SK-N-SH (cell line): ENCODE measurements at regions not wholly inside any gene's neighbourhood (a gene's known extent, or its start where the extent isn't known, plus 50 kb on each side); places are given as distances from the start of the nearest gene placed in this dataset.

ENCODE experiments used
- CTCF ChIA-PET: fragments of 300-600, 350-600 bp; formaldehyde crosslinking; extraction: SDS; loops from one replicate; lab custom pipeline; 2021; lab: Yijun Ruan, JAX
- POLR2A ChIA-PET: fragments of 350-600 bp; sonication (Branson Sonifier 250); formaldehyde crosslinking; extraction: SDS; loops from one replicate; lab custom pipeline; 2020; ENCODE audit warnings: antibody characterized with exemption, inconsistent platforms; lab: Yijun Ruan, JAX
- DNase-seq: peaks from one replicate; pipeline ENCODE4 v3.0.0; 2012
- H2AFZ ChIP-seq: fragments of 200-600 bp; sonication (generic); 2 replicates; pipeline ENCODE4 v1.8.1; 2016; ENCODE audit warnings: antibody characterized with exemption, mild to moderate bottlenecking, low read depth
- H3F3A ChIP-seq: fragments of 200-600 bp; sonication (generic); replicated peaks from 2 replicates; pipeline ENCODE3; 2016; ENCODE audit warnings: antibody characterized with exemption, mild to moderate bottlenecking; ENCODE audit not compliant: insufficient read depth
- H3K27ac ChIP-seq, 2 experiments: fragments of 200-500 bp in 1 of 2; fragments of 200-600 bp in 1 of 2; sonication (Bioruptor generic) in 1 of 2; sonication (generic), shearing (Covaris generic) in 1 of 2; 2 replicates each; pipeline versions ENCODE4 v1.5.1 to v1.6.1; 2014 to 2016; ENCODE audit warnings: low read depth in 2 of 2, inconsistent platforms in 1 of 2, low read length in 1 of 2, mild to moderate bottlenecking in 1 of 2, mixed read lengths in 1 of 2
- H3K27me3 ChIP-seq: fragments of 200-600 bp; sonication (generic), shearing (Covaris generic); 2 replicates; pipeline ENCODE4 v1.6.1; 2016; ENCODE audit warnings: mixed run types; ENCODE audit not compliant: insufficient read depth
- H3K36me3 ChIP-seq, 2 experiments: fragments of 200-500 bp in 1 of 2; fragments of 200-600 bp in 1 of 2; sonication (Bioruptor generic) in 1 of 2; sonication (generic) in 1 of 2; replicated peaks in 1 of 2; 2 replicates each; pipeline versions ENCODE3 to v1.5.1; 2014 to 2016; ENCODE audit warnings: low read length in 1 of 2, mild to moderate bottlenecking in 1 of 2; ENCODE audit not compliant: insufficient read depth in 2 of 2, control insufficient read depth in 1 of 2
- H3K4me1 ChIP-seq, 2 experiments: fragments of 200-500 bp in 1 of 2; fragments of 200-600 bp in 1 of 2; sonication (Bioruptor generic) in 1 of 2; sonication (generic), shearing (Covaris generic) in 1 of 2; 2 replicates each; pipeline versions ENCODE4 v1.5.1 to v1.6.1; 2014 to 2016; ENCODE audit warnings: low read depth in 1 of 2, low read length in 1 of 2, mixed run types in 1 of 2; ENCODE audit not compliant: insufficient read depth in 2 of 2, control insufficient read depth in 1 of 2
- H3K4me2 ChIP-seq: fragments of 200-600 bp; sonication (generic), shearing (Covaris generic); 2 replicates; pipeline ENCODE4 v1.6.1; 2017; ENCODE audit warnings: mixed run types
- H3K4me3 ChIP-seq, 2 experiments: fragments of 200-500 bp in 1 of 2; fragments of 200-600 bp in 1 of 2; sonication (Bioruptor generic) in 1 of 2; sonication (generic), shearing (Covaris generic) in 1 of 2; 2 replicates each; pipeline versions ENCODE4 v1.5.1 to v1.8.1; 2014 to 2016; ENCODE audit warnings: low read depth in 2 of 2, inconsistent platforms in 1 of 2, low read length in 1 of 2, mild to moderate bottlenecking in 1 of 2, mixed read lengths in 1 of 2, moderate library complexity in 1 of 2
- H3K79me2 ChIP-seq: fragments of 200-600 bp; sonication (generic); 2 replicates; pipeline ENCODE4 v1.8.1; 2017; ENCODE audit warnings: mild to moderate bottlenecking; ENCODE audit not compliant: insufficient read depth
- H3K9ac ChIP-seq: fragments of 200-600 bp; sonication (generic); 2 replicates; pipeline ENCODE4 v1.6.1; 2017; ENCODE audit warnings: mixed run types
- H3K9me2 ChIP-seq: fragments of 200-600 bp; sonication (generic); 2 replicates; pipeline ENCODE4 v1.6.1; 2017; ENCODE audit warnings: mixed run types
- H3K9me3 ChIP-seq: fragments of 200-600 bp; sonication (generic); 2 replicates; pipeline ENCODE4 v1.6.1; 2017; ENCODE audit warnings: mixed run types, mild to moderate bottlenecking, moderate library complexity
- H4K20me1 ChIP-seq: fragments of 200-600 bp; sonication (generic); 2 replicates; pipeline ENCODE4 v1.6.1; 2017; ENCODE audit warnings: mild to moderate bottlenecking, mixed run types; ENCODE audit not compliant: insufficient read depth
- CHD2 ChIP-seq: fragments of 150-350 bp; IDR thresholded peaks from 2 replicates; pipeline ENCODE4 v1.6.1; 2018; ENCODE audit warnings: low read length; ENCODE audit not compliant: partially characterized antibody
- ELF1 ChIP-seq: IDR thresholded peaks from 2 replicates; pipeline ENCODE4 v1.4.0; 2012
- EP300 ChIP-seq, 2 experiments: IDR thresholded peaks; 2 replicates each; pipeline versions ENCODE4 v1.4.0 to v1.6.1; 2012; ENCODE audit warnings: borderline replicate concordance in 1 of 2, low read depth in 1 of 2, low read length in 1 of 2
- GABPA ChIP-seq: IDR thresholded peaks from 2 replicates; pipeline ENCODE4 v1.4.0; 2012; ENCODE audit warnings: low read depth, mild to moderate bottlenecking
- JUND ChIP-seq: IDR thresholded peaks from 2 replicates; pipeline ENCODE4 v1.4.0; 2012
- MXI1 ChIP-seq: IDR thresholded peaks from 2 replicates; pipeline ENCODE4 v1.6.1; 2012; ENCODE audit warnings: mild to moderate bottlenecking, low read depth, low read length, improper control_type of control experiment
- NRF1 ChIP-seq: IDR thresholded peaks from 2 replicates; pipeline ENCODE4 v1.6.1; 2012; ENCODE audit warnings: low read depth, mild to moderate bottlenecking, low read length
- PBX3 ChIP-seq: IDR thresholded peaks from 2 replicates; pipeline ENCODE4; 2012
- RAD21 ChIP-seq: IDR thresholded peaks from 2 replicates; pipeline ENCODE4 v1.6.1; 2012; ENCODE audit warnings: mild to moderate bottlenecking, low read length
- RCOR1 ChIP-seq: fragments of 150-350 bp; IDR thresholded peaks from 2 replicates; pipeline ENCODE4 v1.6.1; 2017; ENCODE audit warnings: antibody characterized with exemption, low read length
- REST ChIP-seq: IDR thresholded peaks from 2 replicates; pipeline ENCODE4 v1.6.1; 2012; ENCODE audit warnings: mild to moderate bottlenecking, low read depth, low read length, moderate library complexity
- RFX5 ChIP-seq: IDR thresholded peaks from 2 replicates; pipeline ENCODE4 v1.6.1; 2012; ENCODE audit warnings: mild to moderate bottlenecking, improper control_type of control experiment, low read length
- RXRA ChIP-seq: IDR thresholded peaks from 2 replicates; pipeline ENCODE4 v1.4.0; 2012; ENCODE audit warnings: low read depth, mild to moderate bottlenecking, borderline replicate concordance
- SIN3A ChIP-seq: IDR thresholded peaks from 2 replicates; pipeline ENCODE4 v1.6.1; 2012; ENCODE audit warnings: low read depth, mild to moderate bottlenecking, low read length, moderate library complexity, borderline replicate concordance
- SMC3 ChIP-seq: IDR thresholded peaks from 2 replicates; pipeline ENCODE4 v1.6.1; 2012; ENCODE audit warnings: low read depth, low read length, improper control_type of control experiment
- TAF1 ChIP-seq: IDR thresholded peaks from 2 replicates; pipeline ENCODE4 v1.6.1; 2012; ENCODE audit warnings: low read depth, mild to moderate bottlenecking, low read length, moderate library complexity, borderline replicate concordance
- ZBTB33 ChIP-seq: IDR thresholded peaks from 2 replicates; pipeline ENCODE4 v1.4.0; 2012; ENCODE audit warnings: low read depth, borderline replicate concordance
- WGBS: methylation state at CpG from one replicate; pipeline ENCODE4 v1.1.6; 2017; ENCODE audit warnings: low lambda C conversion rate; 5-methylcytosine and 5-hydroxymethylcytosine counted together
- TF ChIP-seq, protein P1 (sequence below): fragments of 150-350 bp; IDR thresholded peaks from 2 replicates; pipeline ENCODE4 v1.6.1; 2016; ENCODE audit warnings: mild to moderate bottlenecking, low read depth, low read length
- TF ChIP-seq, protein P2 (sequence below): fragments of 150-350 bp; IDR thresholded peaks from 2 replicates; pipeline ENCODE4 v1.6.1; 2017; ENCODE audit warnings: antibody characterized with exemption, low read length, low read depth, borderline replicate concordance
- TF ChIP-seq, protein P3 (sequence below): IDR thresholded peaks from 2 replicates; pipeline ENCODE4 v1.4.0; 2012; ENCODE audit warnings: low read depth, borderline replicate concordance

DNA sequence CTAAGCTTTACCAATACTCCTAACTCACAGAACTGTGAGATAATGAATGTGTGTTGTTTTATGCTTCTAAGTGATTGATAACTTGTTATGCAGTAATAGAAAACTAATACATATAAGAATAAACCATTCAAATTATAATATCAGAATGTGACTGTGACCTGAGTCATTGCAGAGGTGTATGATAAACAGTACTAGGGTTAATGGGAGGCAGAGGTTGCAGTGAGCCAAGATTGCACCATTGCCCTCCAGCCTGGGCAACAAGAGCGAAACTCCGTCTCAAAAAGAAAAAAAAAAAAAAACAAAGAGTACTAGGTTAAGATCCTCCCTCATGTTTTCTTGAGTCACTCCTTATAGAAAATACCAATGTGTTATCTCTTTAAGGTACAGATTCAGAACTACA, 950.3 kb downstream of the SORCS1 start:
- H3F3A ChIP-seq, result no peaks in the 10 kb centered on the region
- WGBS, result 44% methylated on average over 2 of the region's 2 CpGs
- no peaks in the 10 kb centered on the region for H3K9me3 ChIP-seq
- no peak for DNase-seq
- H3K4me2 ChIP-seq, result no peak overlapping the region
- ChIA-PET POLR2A (no interaction called here), CTCF (no interaction called here)
- H3K9me2 ChIP-seq, result no peaks in the 10 kb centered on the region
- no peaks in the 10 kb centered on the region for H3K4me1 ChIP-seq
- no peaks in the 10 kb centered on the region for H3K79me2 ChIP-seq
- no peak overlapping the region for H3K9ac ChIP-seq
- H3K4me3 ChIP-seq, result no peak overlapping the region
- no peak for TF ChIP-seq REST
- no peak for TF ChIP-seq RFX5
- no peak for TF ChIP-seq ZBTB33
- no peak for TF ChIP-seq SIN3A
- no peak for TF ChIP-seq NRF1
- TF ChIP-seq EP300 (IDR thresholded peaks at IDR 0.05; ENCODE audit: borderline replicate concordance in 1 of 2, low read depth in 1 of 2, low read length in 1 of 2), result no peak
- TF ChIP-seq, protein P1, sequence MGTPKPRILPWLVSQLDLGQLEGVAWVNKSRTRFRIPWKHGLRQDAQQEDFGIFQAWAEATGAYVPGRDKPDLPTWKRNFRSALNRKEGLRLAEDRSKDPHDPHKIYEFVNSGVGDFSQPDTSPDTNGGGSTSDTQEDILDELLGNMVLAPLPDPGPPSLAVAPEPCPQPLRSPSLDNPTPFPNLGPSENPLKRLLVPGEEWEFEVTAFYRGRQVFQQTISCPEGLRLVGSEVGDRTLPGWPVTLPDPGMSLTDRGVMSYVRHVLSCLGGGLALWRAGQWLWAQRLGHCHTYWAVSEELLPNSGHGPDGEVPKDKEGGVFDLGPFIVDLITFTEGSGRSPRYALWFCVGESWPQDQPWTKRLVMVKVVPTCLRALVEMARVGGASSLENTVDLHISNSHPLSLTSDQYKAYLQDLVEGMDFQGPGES, result no peak
- no peak for TF ChIP-seq ELF1
- TF ChIP-seq TAF1, result no peak
- no peak for TF ChIP-seq RXRA
- TF ChIP-seq RCOR1, result no peak
- H3K36me3 ChIP-seq, result no peaks in the 10 kb centered on the region
- H2AFZ ChIP-seq, result no peak overlapping the region
- no peaks in the 10 kb centered on the region for H3K27me3 ChIP-seq
- no peak overlapping the region for H3K27ac ChIP-seq
- no peaks in the 10 kb centered on the region for H4K20me1 ChIP-seq

GRCh38 chr10:106213493-106213892, 951.0 kb downstream of the SORCS1 start:
- CTCF ChIA-PET, result no interaction called here
- WGBS, result 25% methylated on average over 1 of the region's 1 CpG
- TF ChIP-seq ELF1 (no peak), SMC3 (no peak), GABPA (no peak), RAD21 (no peak), EP300 (IDR thresholded peaks at IDR 0.05; ENCODE audit: borderline replicate concordance in 1 of 2, low read depth in 1 of 2, low read length in 1 of 2) (no peak), JUND (no peak), PBX3 (no peak), MXI1 (no peak), CHD2 (no peak), RFX5 (no peak)
- TF ChIP-seq, protein P2, sequence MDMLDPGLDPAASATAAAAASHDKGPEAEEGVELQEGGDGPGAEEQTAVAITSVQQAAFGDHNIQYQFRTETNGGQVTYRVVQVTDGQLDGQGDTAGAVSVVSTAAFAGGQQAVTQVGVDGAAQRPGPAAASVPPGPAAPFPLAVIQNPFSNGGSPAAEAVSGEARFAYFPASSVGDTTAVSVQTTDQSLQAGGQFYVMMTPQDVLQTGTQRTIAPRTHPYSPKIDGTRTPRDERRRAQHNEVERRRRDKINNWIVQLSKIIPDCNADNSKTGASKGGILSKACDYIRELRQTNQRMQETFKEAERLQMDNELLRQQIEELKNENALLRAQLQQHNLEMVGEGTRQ, result no peak
- TF ChIP-seq, protein P3, sequence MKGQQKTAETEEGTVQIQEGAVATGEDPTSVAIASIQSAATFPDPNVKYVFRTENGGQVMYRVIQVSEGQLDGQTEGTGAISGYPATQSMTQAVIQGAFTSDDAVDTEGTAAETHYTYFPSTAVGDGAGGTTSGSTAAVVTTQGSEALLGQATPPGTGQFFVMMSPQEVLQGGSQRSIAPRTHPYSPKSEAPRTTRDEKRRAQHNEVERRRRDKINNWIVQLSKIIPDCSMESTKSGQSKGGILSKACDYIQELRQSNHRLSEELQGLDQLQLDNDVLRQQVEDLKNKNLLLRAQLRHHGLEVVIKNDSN, result no peak

More at GRCh38 chr10:106213493-106213892, 951.0 kb downstream of the SORCS1 start:
- Histone ChIP-seq H3K4me3 (no peak overlapping the region), H3F3A (no peaks in the 10 kb centered on the region), H3K9me2 (no peaks in the 10 kb centered on the region), H4K20me1 (no peaks in the 10 kb centered on the region), H3K9me3 (no peaks in the 10 kb centered on the region), H3K4me1 (no peaks in the 10 kb centered on the region), H3K27me3 (no peaks in the 10 kb centered on the region), H3K36me3 (no peaks in the 10 kb centered on the region), H3K9ac (no peak overlapping the region), H3K4me2 (no peak overlapping the region), H3K27ac (no peak overlapping the region), H3K79me2 (no peaks in the 10 kb centered on the region), H2AFZ (no peak overlapping the region)
- DNase-seq, result no peak
- POLR2A ChIA-PET, result no interaction called here
